ENCODE measurements at regions not wholly inside any gene's neighbourhood (a gene's known extent, or its start where the extent isn't known, plus 50 kb on each side); places are given as distances from the start of the nearest gene placed in this dataset.

- TF ChIP-seq YY1 (IDR thresholded peaks at IDR 0.05; ENCODE audit: insufficient read depth, insufficient read length) (no peak), ZNF274 (IDR thresholded peaks at IDR 0.05; ENCODE audit: low read depth, low read length) (no peak)
Observed at GRCh38 chrX:25503826-25504225, 488.1 kb upstream of the ARX start.
